HepG2 (cell line): ENCODE measurements at regions not wholly inside any gene's neighbourhood (a gene's known extent, or its start where the extent isn't known, plus 50 kb on each side); places are given as distances from the start of the nearest gene placed in this dataset.

Experiments used
- ADNP ChIP-seq: sonication (generic); formaldehyde crosslinking; IDR thresholded peaks from 2 replicates; pipeline ENCODE4 v1.4.0; 2020; ENCODE audit warnings: missing genetic modification reagents
- ATF1 ChIP-seq: IDR thresholded peaks from 2 replicates; pipeline ENCODE4 v1.6.1; 2016; ENCODE audit warnings: mild to moderate bottlenecking, control low read depth
- CTCF ChIP-seq: sonication (generic); formaldehyde crosslinking; IDR thresholded peaks from 2 replicates; pipeline ENCODE4 v1.5.0; 2020; ENCODE audit warnings: mild to moderate bottlenecking, missing genetic modification reagents, moderate library complexity
- DPF2 ChIP-seq: sonication (generic); formaldehyde crosslinking; IDR thresholded peaks from 2 replicates; pipeline ENCODE4 v1.4.0; 2020; ENCODE audit warnings: mild to moderate bottlenecking, low read depth, missing genetic modification reagents, borderline replicate concordance
- ZNF207 ChIP-seq: fragments of 450-650 bp; IDR thresholded peaks from 2 replicates; pipeline ENCODE4 v1.6.1; 2016; ENCODE audit warnings: antibody characterized with exemption, borderline replicate concordance
- ZNF609 ChIP-seq: sonication (generic); formaldehyde crosslinking; IDR thresholded peaks from 2 replicates; pipeline ENCODE4 v1.4.0; 2020; ENCODE audit warnings: mild to moderate bottlenecking, missing genetic modification reagents, borderline replicate concordance
- ZNF629 ChIP-seq: sonication (generic); formaldehyde crosslinking; conservative IDR thresholded peaks from 2 replicates; pipeline ENCODE4 v1.5.0; 2020; ENCODE audit warnings: missing genetic modification reagents
- ZSCAN21 ChIP-seq: sonication (generic); formaldehyde crosslinking; IDR thresholded peaks from 2 replicates; pipeline ENCODE4 v1.8.0; 2022; ENCODE audit warnings: mild to moderate bottlenecking, missing genetic modification reagents, moderate library complexity, borderline replicate concordance

- TF ChIP-seq ZNF629 (CRISPR knock-in tag), result no peak
- no peak for TF ChIP-seq DPF2 (CRISPR knock-in tag)
- no peak for TF ChIP-seq ZNF207
- no peak for TF ChIP-seq ATF1 (CRISPR knock-in tag)
- TF ChIP-seq ZSCAN21 (CRISPR knock-in tag), result no peak
- no peak for TF ChIP-seq CTCF (CRISPR knock-in tag)
- TF ChIP-seq ADNP (CRISPR knock-in tag), result no peak
- TF ChIP-seq ZNF609 (CRISPR knock-in tag), result no peak
Observed at GRCh38 chr13:33918199-33918932, 100.4 kb downstream of the RFC3 start.
